HUES48 (cell line): ENCODE measurements at regions not wholly inside any gene's neighbourhood (a gene's known extent, or its start where the extent isn't known, plus 50 kb on each side); places are given as distances from the start of the nearest gene placed in this dataset.

Experiments used
- H3K27ac ChIP-seq: one replicate; pipeline ENCODE4 v1.7.0; 2013; ENCODE audit warnings: low read depth, low read length, inconsistent platforms
- H3K27me3 ChIP-seq: 2 replicates; pipeline ENCODE4 v1.6.1; 2013; ENCODE audit warnings: mild to moderate bottlenecking, low read length; ENCODE audit not compliant: control insufficient read depth, insufficient read depth
- H3K36me3 ChIP-seq: 2 replicates; pipeline ENCODE4 v1.6.1; 2013; ENCODE audit warnings: low read length; ENCODE audit not compliant: control insufficient read depth, insufficient read depth
- H3K4me1 ChIP-seq: 2 replicates; pipeline ENCODE4 v1.6.1; 2013; ENCODE audit warnings: mild to moderate bottlenecking, low read length; ENCODE audit not compliant: control insufficient read depth, insufficient read depth
- H3K4me3 ChIP-seq: 2 replicates; pipeline ENCODE4 v1.5.1; 2013; ENCODE audit warnings: mild to moderate bottlenecking, low read depth, low read length
- H3K9ac ChIP-seq: 2 replicates; pipeline ENCODE4 v1.6.1; 2013; ENCODE audit warnings: mild to moderate bottlenecking, low read depth, low read length, moderate library complexity
- H3K9me3 ChIP-seq: 2 replicates; pipeline ENCODE4 v1.6.1; 2013; ENCODE audit warnings: low read length; ENCODE audit not compliant: control insufficient read depth, insufficient read depth

DNA sequence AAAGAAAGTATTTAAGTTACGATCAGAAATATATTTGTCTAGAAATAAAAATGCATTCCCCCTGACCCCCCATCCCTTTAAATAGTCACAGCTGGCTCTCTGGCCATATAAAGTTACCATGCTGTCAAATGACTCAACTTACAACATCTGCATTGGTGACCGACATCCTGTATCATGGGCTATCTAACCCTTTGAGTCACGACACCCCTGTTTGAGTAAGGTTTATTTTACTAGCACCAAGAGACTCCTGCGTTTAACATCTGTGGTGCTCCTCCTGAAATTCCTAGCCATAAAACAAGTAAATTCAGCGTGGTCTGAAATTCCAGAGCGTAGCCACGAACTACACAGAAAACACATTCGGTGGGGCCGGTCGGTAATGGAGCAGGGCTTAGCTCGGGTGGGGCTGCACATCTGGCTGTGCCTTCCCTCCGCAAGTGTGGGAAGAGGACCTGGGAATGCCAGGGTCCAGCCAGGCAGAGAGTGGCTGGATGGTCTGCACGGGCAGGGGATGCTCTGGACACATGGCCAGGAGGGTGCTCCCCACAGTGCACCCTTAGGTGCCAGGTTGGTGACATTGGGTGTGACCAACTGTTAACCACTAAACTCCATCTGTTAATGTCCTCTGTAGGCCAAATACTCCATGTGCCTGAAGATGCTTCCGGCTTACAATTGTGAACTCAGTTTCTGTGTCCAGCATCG is 53.0 kb upstream of the CLDN14 start:
- Histone ChIP-seq H3K4me3 (no peak overlapping the region), H3K4me1 (peaks cover 13% of the 10 kb centered on the region), H3K36me3 (no peaks in the 10 kb centered on the region)

DNA sequence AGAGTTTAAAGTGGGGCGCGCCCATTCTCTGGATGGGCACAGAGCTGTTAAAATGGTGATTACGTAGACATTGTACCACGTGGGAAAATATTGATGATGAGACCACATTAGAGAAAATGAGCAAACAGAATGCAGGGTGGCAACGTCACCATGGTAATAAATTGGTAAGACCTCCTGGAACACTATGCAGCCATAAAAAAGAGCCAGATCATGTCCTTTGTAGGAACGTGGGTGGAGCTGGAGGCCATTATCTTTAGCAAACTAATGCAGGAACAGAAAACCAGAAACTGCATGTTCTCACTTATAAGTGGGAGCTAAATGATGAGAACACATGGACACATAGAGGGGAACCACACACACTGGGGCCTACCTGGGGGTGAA is 53.5 kb upstream of the CLDN14 start:
- Histone ChIP-seq H3K9me3 (no peaks in the 10 kb centered on the region), H3K27me3 (no peaks in the 10 kb centered on the region), H3K4me3 (no peak overlapping the region), H3K9ac (no peak overlapping the region), H3K27ac (no peak overlapping the region), H3K4me1 (peaks cover 13% of the 10 kb centered on the region), H3K36me3 (no peaks in the 10 kb centered on the region)

More for the DNA sequence above, 53.0 kb upstream of the CLDN14 start:
- H3K9ac ChIP-seq, result no peak overlapping the region
- H3K27ac ChIP-seq, result no peak overlapping the region
- no peaks in the 10 kb centered on the region for H3K9me3 ChIP-seq
- no peaks in the 10 kb centered on the region for H3K27me3 ChIP-seq

DNA sequence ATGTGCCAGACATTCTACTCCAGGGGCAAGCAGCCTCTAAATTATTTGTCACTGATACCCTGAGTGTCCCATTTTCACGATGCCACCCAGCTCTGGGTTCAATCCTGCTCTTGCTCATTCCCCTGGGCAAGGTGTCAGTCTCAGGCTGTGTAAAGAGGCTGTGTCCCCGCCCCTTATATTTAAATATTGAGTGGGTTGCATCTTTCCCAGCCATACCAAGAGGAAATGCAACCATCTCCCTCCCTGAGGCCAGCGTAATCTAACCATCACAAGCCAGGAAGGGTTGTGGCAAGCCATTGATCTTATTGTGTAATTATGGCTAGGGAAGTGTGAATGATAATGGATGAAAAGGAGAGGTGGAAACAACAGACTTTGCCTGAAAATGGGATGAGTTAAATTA is 54.7 kb upstream of the CLDN14 start:
- Histone ChIP-seq H3K27me3 (no peaks in the 10 kb centered on the region), H3K4me3 (no peak overlapping the region), H3K9ac (no peak overlapping the region)

DNA sequence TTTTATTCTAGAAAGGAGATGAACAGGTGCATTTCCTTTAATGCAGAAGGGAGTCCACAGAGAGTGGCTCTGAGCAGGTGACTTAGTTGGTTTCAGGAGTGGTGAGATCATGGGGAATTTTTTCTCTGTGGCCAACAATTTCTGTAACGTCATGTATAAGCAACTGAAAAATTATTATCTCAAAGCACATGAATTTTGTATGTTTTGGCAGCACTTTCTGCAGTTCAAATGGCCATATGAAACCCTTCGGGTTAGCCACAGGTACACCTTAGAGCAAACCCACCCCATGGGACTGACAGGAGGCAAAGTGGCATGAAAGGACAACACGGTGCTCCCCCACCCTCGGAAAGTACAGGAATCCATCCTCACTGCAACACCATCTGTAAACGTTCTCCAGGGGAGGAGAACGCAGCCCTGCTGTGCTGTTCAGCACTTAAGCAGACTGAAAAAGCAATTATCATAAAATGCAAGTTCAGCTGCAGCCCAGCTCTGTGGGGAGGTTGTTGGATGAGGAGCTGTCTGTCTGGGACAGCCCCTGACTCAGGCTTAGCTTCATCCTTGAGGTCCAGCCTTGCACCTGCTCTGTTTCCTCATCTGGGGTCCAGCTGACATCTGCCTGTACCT is 55.8 kb upstream of the CLDN14 start:
- Histone ChIP-seq H3K9ac (no peak overlapping the region), H3K27me3 (no peaks in the 10 kb centered on the region), H3K27ac (no peak overlapping the region), H3K36me3 (no peaks in the 10 kb centered on the region), H3K4me3 (no peak overlapping the region), H3K9me3 (no peaks in the 10 kb centered on the region), H3K4me1 (peaks cover 13% of the 10 kb centered on the region)

More for the DNA sequence above, 54.7 kb upstream of the CLDN14 start:
- Histone ChIP-seq H3K4me1 (peaks cover 13% of the 10 kb centered on the region), H3K27ac (no peak overlapping the region), H3K9me3 (no peaks in the 10 kb centered on the region), H3K36me3 (no peaks in the 10 kb centered on the region)

DNA sequence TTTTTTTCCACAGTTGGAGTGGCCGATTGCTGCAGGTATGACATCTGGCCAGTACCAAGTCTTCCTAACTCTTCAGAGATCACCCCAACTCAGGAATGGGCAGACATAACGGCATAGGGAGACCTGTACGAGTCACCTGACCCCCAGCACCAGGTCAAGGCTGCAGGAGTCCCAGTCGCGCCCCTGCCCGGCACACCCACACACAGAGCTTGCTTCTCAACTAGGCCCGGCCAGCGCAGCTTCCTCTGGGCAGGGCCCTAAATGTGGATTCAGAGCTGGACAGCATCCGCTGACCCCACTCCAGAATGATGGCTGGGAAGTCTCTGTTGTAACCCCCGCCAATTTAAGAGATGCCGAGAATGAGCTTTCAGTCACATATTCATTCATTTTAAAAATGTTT is 58.8 kb upstream of the CLDN14 start:
- Histone ChIP-seq H3K9me3 (no peaks in the 10 kb centered on the region), H3K27me3 (peaks cover 9% of the 10 kb centered on the region), H3K9ac (no peak overlapping the region), H3K36me3 (no peaks in the 10 kb centered on the region), H3K4me1 (peaks cover 20% of the 10 kb centered on the region), H3K4me3 (no peak overlapping the region), H3K27ac (no peak overlapping the region)

DNA sequence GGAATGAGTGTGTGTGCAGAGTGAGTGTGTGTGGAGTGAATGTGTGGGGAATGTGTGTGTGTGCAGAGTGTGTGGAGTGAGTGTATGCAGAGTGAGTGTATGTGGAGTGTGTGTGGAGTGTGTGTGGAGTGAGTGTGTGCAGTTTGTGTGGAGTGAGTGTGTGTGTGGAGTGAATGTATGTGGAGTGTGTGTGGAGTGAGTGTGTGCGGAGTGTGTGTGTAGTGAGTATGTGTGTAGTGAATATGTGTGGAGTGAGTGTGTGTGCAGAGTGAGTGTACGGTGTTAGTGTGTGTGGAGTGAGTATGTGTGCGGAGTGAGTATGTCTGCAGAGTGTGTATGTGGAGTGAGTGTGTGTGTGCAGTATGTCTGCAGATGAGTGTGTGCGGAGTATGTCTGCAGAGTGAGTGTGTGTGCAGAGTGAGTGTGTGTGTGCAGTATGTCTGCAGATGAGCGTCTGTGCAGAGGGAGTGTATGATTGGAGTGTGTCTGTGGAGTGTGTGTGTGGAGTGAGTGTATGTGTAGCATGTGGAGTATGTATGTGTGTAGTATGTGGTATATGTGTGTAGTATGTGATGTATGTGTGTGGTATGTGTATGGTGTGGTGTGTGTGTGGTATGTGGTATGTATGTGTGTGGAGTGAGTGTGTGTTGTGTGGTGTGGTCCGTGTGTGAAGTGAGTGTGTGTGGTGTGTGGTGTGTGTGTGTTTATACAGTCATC is 59.7 kb upstream of the CLDN14 start:
- peaks cover 9% of the 10 kb centered on the region for H3K27me3 ChIP-seq

DNA sequence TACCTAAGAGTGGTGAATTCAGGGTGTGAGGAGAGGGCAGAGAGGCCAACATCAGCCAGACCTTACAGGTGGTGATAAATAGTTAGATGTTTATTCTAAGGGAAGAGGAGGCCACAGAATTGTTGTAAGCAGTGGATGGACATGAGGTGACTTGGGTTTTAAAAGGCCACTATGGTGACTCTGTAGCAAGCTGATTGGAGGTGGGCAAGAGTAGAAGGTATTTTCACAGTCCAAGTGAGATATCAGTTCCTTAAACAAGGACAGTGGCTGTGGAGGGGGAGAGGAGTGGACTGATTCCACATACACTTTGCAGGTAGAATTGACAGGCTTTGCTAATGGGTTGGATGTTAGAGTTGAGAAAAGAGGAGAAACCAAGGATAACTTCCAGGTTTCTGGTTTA is 60.8 kb upstream of the CLDN14 start:
- H3K27me3 ChIP-seq, result peaks cover 9% of the 10 kb centered on the region
- H3K9me3 ChIP-seq, result no peaks in the 10 kb centered on the region
- H3K36me3 ChIP-seq, result no peaks in the 10 kb centered on the region
- no peak overlapping the region for H3K9ac ChIP-seq
- no peak overlapping the region for H3K27ac ChIP-seq
- H3K4me3 ChIP-seq, result no peak overlapping the region
- peaks cover 13% of the 10 kb centered on the region for H3K4me1 ChIP-seq

More for the DNA sequence above, 59.7 kb upstream of the CLDN14 start:
- H3K4me3 ChIP-seq, result no peak overlapping the region
- peaks cover 16% of the 10 kb centered on the region for H3K4me1 ChIP-seq
- H3K9ac ChIP-seq, result no peak overlapping the region
- H3K27ac ChIP-seq, result no peak overlapping the region
- H3K36me3 ChIP-seq, result no peaks in the 10 kb centered on the region
- H3K9me3 ChIP-seq, result no peaks in the 10 kb centered on the region

DNA sequence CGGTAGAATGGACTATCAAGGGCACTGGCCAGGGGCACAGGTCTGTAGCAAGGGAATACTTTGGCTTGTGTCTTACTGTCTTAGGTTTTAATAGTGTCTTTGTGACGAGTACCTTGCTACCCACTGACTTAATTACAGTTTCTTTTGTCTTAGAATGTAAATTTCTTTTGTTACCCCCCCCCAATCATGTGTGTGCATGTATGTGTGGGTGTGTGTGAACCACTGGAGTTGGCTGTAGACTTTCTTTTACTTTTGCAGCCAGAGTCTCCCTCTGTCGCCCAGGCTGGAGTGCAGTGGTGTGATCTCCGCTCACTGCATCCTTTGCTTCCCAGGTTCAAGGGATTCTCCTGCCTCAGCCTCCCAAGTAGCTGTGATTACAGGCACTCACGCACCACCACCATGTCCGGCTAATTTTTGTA is 61.8 kb upstream of the CLDN14 start:
- H3K9me3 ChIP-seq, result no peaks in the 10 kb centered on the region
- H3K4me1 ChIP-seq, result peaks cover 9% of the 10 kb centered on the region
- H3K27me3 ChIP-seq, result peaks cover 9% of the 10 kb centered on the region
- no peak overlapping the region for H3K9ac ChIP-seq
- H3K27ac ChIP-seq, result no peak overlapping the region
- H3K36me3 ChIP-seq, result no peaks in the 10 kb centered on the region
- H3K4me3 ChIP-seq, result no peak overlapping the region

DNA sequence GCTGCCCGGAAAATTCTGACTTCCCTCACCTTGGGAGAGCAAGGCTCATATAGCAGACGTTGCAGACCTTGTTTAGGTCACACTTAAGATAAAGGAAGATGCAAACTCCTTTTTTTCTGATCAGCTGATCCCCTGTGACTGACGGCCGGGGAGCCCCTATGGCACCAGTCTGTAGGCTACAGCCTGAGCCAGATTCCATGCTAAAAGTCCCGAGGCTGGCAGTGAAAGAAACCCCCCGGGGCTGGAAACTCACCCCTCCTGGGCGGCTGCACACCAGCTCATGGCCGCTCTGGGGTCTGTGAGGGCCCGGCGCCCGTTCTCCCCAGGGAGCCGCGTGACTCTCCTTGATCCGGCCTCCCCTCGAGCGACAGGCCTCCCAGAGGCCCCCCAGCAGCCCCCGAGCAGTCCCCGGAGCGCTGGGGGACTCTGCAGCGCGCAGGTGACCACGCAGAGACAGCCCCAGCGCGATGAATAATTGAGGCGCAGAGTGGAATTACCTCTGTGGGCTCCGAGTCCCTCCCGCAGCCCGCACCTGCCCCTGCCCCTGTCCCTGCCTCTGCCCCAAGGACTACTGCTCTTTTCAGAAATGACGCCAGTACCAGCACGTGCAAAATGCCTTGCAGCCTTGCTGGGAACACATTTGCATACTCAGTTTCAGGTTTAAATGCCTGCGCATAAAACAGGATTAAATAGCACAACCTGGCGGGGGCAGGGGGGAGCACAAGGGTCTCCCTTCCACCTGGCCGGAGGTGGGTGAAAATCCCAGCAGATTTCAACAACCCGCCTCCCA is 62.6 kb upstream of the CLDN14 start:
- peak overlapping the region; percentile 5; the same call in 1 of the 2 replicates for H3K4me3 ChIP-seq
- no peak overlapping the region for H3K27ac ChIP-seq
- no peaks in the 10 kb centered on the region for H3K36me3 ChIP-seq
- no peaks in the 10 kb centered on the region for H3K9me3 ChIP-seq
- H3K27me3 ChIP-seq, result peaks cover 9% of the 10 kb centered on the region
- H3K4me1 ChIP-seq, result peaks cover 9% of the 10 kb centered on the region
- no peak overlapping the region for H3K9ac ChIP-seq

DNA sequence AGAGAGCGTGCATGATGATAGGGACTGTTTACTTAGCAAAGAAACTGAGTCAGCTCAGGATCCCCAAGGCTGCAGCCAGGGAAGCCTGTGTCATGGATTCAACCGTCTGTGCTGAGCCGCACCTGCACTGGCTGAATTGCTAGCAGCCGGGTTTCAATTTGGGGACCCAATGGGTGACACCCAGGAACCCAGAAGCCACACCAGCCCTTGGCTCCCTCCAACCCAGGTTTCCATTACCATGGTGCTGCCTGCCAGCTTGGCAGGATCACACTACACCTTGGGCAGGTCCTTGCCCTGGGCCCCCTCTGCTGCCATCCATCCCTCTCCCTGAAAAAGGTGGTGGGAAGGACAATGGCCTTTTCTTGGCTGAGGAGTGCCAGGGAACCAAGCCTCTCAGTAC is 64.0 kb upstream of the CLDN14 start:
- no peaks in the 10 kb centered on the region for H3K36me3 ChIP-seq
- no peak overlapping the region for H3K4me3 ChIP-seq
- no peak overlapping the region for H3K27ac ChIP-seq
- no peaks in the 10 kb centered on the region for H3K9me3 ChIP-seq
- peaks cover 9% of the 10 kb centered on the region for H3K27me3 ChIP-seq
- no peak overlapping the region for H3K9ac ChIP-seq
- H3K4me1 ChIP-seq, result peaks cover 9% of the 10 kb centered on the region
